ENCODE measurements at regions not wholly inside any gene's neighbourhood (a gene's known extent, or its start where the extent isn't known, plus 50 kb on each side); places are given as distances from the start of the nearest gene placed in this dataset.

DNA sequence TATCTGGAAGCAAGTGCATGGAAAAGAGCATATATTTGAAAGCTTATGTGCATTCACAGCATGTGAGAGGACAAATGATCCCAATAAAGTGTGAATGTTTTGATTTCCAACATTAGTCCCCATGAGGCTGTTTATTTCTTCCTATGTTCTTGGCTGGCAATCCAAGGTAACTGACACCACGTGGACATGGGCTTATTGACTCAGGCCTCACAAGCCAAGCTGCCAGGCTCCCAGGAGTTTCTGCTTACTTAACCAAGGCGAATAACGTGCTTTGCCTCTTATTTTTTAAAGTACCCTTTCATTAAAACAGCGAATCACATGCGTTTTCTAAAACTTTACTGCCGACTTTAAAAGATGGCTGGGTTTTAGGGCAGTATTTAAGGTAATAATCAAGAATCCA, 441.7 kb downstream of the FUT8 start:
- Mint-ChIP-seq H3K27ac (ENCODE audit: unreplicated experiment) (no peak overlapping the region), H3K4me3 (ENCODE audit: unreplicated experiment) (no peak overlapping the region), H3K4me1 (ENCODE audit: low read depth) (no peaks in the 10 kb centered on the region), H3K27me3 (ENCODE audit: low read depth) (peaks cover 8% of the 10 kb centered on the region), H3K9me3 (ENCODE audit: low read depth) (peaks cover 5% of the 10 kb centered on the region), H3K36me3 (ENCODE audit: low read depth) (peaks cover 1% of the 10 kb centered on the region)
- no peak for DNase-seq (ENCODE audit: low spot score)
- TF ChIP-seq, protein P1, sequence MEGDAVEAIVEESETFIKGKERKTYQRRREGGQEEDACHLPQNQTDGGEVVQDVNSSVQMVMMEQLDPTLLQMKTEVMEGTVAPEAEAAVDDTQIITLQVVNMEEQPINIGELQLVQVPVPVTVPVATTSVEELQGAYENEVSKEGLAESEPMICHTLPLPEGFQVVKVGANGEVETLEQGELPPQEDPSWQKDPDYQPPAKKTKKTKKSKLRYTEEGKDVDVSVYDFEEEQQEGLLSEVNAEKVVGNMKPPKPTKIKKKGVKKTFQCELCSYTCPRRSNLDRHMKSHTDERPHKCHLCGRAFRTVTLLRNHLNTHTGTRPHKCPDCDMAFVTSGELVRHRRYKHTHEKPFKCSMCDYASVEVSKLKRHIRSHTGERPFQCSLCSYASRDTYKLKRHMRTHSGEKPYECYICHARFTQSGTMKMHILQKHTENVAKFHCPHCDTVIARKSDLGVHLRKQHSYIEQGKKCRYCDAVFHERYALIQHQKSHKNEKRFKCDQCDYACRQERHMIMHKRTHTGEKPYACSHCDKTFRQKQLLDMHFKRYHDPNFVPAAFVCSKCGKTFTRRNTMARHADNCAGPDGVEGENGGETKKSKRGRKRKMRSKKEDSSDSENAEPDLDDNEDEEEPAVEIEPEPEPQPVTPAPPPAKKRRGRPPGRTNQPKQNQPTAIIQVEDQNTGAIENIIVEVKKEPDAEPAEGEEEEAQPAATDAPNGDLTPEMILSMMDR (IDR thresholded peaks at IDR 0.05): no peak

DNA sequence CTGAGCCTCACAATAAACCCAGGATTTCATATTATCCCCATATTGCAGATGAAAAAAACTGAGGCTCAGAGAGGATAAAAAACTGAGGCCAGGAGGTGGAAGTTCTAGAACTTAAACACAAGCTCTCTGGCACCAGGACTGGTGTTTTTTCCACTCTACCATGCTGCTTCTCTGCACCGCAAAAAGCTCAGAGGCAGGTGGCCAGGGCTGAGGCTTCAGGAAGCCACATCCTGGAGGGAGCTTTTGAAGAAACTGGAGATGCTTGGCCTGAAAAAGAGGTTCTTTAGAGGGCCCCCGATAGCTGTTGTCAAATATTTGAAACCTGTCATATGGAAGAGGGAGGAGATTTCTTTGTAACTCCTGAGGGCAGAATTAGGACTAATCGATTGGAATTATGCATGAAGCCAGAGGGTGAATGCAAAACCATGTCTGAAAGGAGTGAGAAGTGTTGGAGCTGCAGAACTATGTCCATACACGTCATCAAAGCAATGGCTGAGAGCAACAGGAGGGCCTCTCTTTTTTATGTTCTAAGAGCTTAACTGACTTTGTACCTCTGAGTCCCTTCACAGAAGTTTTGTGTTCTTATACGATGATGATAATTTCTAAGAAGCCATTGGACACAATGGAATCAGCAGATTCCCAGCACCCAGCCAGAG, 448.6 kb downstream of the FUT8 start:
- no peak for DNase-seq (ENCODE audit: low spot score)
- H3K4me1 Mint-ChIP-seq (ENCODE audit: low read depth): no peaks in the 10 kb centered on the region
- peaks cover 1% of the 10 kb centered on the region for H3K36me3 Mint-ChIP-seq (ENCODE audit: low read depth)
- H3K27me3 Mint-ChIP-seq (ENCODE audit: low read depth): peaks cover 12% of the 10 kb centered on the region
- TF ChIP-seq, protein P1 (IDR thresholded peaks at IDR 0.05): no peak
- peaks cover 6% of the 10 kb centered on the region for H3K9me3 Mint-ChIP-seq (ENCODE audit: low read depth)
- H3K4me3 Mint-ChIP-seq (ENCODE audit: unreplicated experiment): no peak overlapping the region
- no peak overlapping the region for H3K27ac Mint-ChIP-seq (ENCODE audit: unreplicated experiment)

DNA sequence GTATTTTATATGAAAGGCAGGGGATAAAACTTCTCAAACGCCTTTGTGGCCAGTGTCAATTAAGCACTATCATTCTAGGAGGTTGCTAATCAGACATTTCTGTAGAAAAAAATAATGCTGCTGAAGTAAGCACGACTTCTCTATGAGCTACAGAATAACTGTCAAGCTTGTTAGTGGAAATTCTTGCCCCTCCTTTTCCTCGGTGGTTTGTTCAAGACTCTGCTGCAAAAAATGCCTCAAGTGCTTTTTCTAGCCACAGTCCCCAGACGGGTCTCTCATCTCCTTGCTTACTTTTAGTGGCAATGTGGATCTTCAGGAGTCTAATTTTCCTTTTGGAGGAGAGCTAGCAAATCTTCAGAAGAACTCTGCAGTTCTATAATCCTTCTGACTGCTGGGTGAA, 452.0 kb downstream of the FUT8 start:
- Mint-ChIP-seq H3K27ac (ENCODE audit: unreplicated experiment) (no peak overlapping the region), H3K4me3 (ENCODE audit: unreplicated experiment) (no peak overlapping the region), H3K4me1 (ENCODE audit: low read depth) (no peaks in the 10 kb centered on the region), H3K27me3 (ENCODE audit: low read depth) (peaks cover 4% of the 10 kb centered on the region), H3K9me3 (ENCODE audit: low read depth) (peaks cover under 1% of the 10 kb centered on the region), H3K36me3 (ENCODE audit: low read depth) (no peaks in the 10 kb centered on the region)
- no peak for DNase-seq (ENCODE audit: low spot score)
- TF ChIP-seq, protein P1 (IDR thresholded peaks at IDR 0.05): no peak

DNA sequence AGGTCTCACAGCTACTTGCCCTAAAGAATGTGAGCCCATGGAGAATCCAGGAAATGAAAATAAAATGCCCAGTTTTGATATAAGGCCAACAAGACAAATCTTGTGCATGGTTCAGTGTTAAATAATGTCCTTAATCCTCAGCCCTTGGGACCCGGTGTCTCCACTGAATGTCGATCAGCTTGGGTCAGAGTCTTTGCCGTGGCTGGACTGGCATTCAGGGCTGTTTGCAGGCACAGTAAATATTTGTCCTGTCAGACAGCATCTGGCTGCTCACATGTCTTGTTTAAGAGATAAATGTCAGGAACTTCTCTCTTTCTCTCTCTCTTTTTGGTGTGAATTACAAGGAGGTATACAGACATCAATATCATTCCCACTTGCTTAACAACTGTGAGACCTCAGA, 452.5 kb downstream of the FUT8 start:
- H3K4me3 Mint-ChIP-seq (ENCODE audit: unreplicated experiment): no peak overlapping the region
- TF ChIP-seq, protein P1 (IDR thresholded peaks at IDR 0.05): no peak
- no peaks in the 10 kb centered on the region for H3K36me3 Mint-ChIP-seq (ENCODE audit: low read depth)
- no peaks in the 10 kb centered on the region for H3K9me3 Mint-ChIP-seq (ENCODE audit: low read depth)
- DNase-seq (ENCODE audit: low spot score): no peak
- H3K4me1 Mint-ChIP-seq (ENCODE audit: low read depth): no peaks in the 10 kb centered on the region
- no peak overlapping the region for H3K27ac Mint-ChIP-seq (ENCODE audit: unreplicated experiment)
- peaks cover 4% of the 10 kb centered on the region for H3K27me3 Mint-ChIP-seq (ENCODE audit: low read depth)

DNA sequence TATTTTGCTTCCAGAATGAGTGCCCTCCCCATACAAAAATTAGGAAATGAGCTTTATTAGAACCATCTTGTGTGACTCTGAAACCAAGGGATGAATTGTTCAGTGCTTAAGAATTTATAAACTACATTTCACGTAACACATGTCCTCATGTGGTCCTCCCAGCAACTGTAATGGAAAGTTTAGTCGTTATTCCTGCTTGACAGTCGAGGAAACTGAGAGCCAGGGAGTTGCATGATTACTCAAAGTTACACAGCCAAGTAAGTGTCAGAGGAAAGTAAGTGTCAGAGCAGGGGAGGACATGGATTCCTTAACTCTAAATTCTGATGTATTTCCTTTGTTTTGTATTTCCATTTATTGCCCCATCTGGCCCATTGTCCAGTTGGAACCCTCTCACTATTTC, 453.9 kb downstream of the FUT8 start:
- no peaks in the 10 kb centered on the region for H3K4me1 Mint-ChIP-seq (ENCODE audit: low read depth)

More for the DNA sequence above, 453.9 kb downstream of the FUT8 start:
- Mint-ChIP-seq H3K4me3 (ENCODE audit: unreplicated experiment) (no peak overlapping the region), H3K27me3 (ENCODE audit: low read depth) (peaks cover 3% of the 10 kb centered on the region), H3K36me3 (ENCODE audit: low read depth) (no peaks in the 10 kb centered on the region), H3K9me3 (ENCODE audit: low read depth) (no peaks in the 10 kb centered on the region), H3K27ac (ENCODE audit: unreplicated experiment) (no peak overlapping the region)
- TF ChIP-seq, protein P1 (IDR thresholded peaks at IDR 0.05): no peak
- no peak for DNase-seq (ENCODE audit: low spot score)

Measured in chondrocyte (in vitro differentiated cells).